CD1c-positive myeloid dendritic cell (primary cell): ENCODE measurements at regions not wholly inside any gene's neighbourhood (a gene's known extent, or its start where the extent isn't known, plus 50 kb on each side); places are given as distances from the start of the nearest gene placed in this dataset.

Experiments used
- DNase-seq: peaks from one replicate; pipeline ENCODE4 v3.0.0-alpha.2; 2016; ENCODE audit errors: extremely low spot score

DNA sequence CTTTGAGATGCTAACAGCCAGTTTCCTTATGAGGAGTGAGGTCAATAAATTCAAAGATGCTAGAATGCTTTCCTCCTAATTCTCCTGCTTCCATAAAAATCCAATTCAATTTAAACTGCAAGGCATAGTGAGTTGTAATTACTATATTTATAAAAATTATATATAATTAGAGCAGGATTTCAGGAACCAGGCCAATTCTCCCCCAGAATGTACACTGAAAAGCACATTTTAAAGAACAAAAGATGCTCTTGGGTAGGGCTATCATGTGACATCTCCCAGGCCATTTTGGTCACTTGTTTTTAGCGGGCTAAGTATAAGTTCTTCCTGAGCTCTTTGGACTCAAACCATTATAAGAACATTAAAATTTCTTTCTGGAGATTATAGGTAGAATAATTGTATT, 195.7 kb upstream of the KCNG1 start:
- no peak for DNase-seq

- no peak for DNase-seq
Measured at GRCh38 chr20:51217347-51218045, 194.6 kb upstream of the KCNG1 start.

DNA sequence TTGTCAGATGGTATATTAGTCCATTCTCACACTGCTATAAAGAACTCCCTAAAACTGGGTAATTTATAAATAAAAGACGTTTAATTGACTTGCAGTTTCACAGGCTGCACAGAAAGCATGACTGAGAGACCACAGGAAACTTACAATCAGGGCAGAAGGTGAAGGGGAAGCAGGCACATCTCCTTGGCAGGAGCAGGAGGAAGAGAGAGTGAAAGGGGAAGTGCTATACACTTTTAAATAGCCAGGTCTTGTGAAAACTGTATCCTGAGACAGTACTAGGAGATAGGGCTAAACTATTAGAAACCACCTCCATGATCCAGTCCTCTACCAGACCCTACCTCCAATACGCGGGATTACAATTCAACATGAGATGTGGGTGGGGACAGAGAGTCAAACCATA, 193.9 kb upstream of the KCNG1 start:
- DNase-seq: no peak

DNA sequence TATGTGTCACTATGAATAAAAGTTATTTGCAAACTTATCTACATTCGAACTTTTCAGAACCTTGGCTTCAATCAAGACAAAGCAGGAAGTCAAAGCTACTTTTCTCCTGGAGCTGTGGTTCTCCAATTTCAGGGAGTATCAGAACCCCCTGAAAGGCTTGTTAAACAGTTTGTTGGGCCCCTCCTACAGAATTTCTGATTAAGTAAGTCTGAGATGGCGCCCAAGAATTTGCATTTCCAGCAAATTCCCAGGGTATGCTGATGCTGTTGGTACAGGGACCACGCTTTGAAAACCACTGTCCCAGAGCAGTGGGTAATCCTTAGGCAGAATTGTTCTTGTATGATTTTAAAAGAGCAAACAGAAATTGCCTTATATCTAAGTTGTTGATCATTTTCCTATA, 189.9 kb upstream of the KCNG1 start:
- no peak for DNase-seq

- no peak for DNase-seq
Measured at GRCh38 chr20:51211191-51211590, 188.3 kb upstream of the KCNG1 start.

DNA sequence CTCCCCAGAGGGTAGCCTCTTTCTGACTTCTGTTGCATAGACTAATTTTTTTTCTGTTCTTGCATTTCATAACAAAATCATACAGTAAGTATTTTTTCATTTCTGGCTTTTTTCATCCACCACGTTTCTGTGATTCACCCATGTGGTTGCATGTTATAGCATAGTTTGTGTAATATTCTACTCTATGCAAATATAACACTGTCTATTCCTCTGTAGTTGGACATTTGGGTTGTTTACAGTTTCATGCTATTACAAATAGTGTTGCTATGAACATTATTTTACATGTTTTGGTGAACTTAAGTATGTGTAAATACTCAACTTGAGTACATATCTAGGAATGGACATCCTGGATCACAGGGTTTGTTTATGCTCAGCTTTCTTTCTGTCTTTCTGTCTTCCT, 187.2 kb upstream of the KCNG1 start:
- no peak for DNase-seq

DNA sequence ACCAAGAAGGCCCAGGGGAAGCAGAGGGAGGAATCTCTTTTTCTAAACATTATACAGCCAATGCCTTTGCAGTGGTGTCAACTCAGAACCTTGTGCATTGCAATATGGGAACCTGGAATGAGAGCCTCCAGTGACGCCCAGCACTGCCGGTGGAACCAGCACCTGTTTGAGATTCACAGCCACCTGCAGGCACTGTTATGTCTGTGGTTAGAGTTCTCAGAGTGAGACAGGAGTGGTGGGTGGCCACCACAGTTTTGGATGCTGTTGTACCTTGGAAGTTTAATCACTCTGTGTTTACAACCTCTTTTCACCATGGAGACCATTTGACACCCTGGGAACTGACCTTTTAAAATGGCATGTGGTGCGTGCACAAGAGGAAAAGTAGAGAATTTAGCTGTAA, 185.3 kb upstream of the KCNG1 start:
- DNase-seq: no peak

GRCh38 chr20:51206032-51206662, 183.2 kb upstream of the KCNG1 start:
- DNase-seq: no peak

DNA sequence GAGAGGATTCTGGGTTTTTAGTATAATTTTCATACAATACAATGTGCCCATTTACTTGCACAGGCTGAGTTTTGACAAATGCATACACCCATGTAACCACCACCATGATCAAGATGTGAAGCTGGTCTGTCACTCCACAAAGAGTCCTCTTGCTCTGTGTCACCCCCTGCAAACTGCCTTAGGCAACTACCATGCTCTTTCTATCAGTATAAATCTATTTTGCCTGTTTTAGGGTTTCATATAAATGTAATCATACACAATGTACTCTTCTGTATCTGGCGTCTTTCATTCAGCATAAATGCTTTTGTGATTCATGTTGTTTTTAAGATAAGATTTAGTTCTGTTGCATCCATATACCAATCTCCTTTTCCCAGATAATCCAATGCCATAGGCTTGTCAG, 181.9 kb upstream of the KCNG1 start:
- no peak for DNase-seq

DNA sequence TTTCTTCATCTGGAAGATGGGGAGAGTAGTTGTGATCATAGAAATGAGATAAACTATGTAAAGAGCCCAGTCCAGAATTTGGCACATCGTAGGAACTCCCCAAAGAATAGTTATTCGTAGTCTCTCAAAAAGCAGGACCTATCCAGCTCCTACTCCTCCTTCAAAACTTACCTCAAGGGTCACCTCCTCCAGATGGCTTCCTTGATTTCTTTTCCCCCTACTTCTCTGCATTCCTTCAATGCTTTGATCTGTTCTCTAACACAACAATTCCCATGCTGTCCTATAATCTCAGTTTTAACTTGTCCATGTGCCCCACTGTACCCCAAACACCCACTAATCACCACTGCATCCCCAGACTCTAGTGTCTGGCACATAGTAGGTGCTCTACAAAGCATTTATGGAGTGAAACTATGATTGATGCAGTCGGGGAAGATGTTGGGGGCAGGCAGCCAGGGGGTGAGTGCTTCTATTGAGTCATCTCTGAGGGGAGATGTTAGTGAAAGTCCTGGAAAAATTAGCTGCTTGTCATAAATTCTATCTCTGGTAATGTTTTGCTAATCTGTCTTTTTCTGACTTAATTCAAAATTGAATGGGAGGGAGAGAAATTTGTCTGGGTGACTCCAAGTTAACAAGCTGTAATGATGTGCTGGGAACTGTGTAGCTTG, 181.3 kb upstream of the KCNG1 start:
- DNase-seq: no peak

GRCh38 chr20:51202304-51202703, 179.4 kb upstream of the KCNG1 start:
- no peak for DNase-seq

DNA sequence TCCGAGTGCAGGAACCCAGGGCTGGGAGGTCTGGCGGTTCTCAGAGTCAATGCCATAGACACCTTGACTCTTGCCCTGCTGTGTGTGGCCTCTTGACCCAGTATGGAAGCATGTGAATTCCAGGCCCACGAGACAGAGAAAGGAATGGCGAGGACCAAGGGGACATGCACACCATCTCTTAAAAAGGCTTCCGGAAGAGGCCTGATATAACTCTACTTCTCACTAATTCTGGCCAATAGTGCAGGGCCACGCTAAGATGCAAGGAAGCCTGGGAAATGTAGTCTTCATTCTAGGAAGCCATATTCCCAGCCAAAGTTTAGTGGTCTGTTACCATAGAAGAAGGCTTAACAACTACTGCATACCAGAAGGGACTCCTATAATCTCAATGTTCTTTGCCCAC, 177.0 kb upstream of the KCNG1 start:
- DNase-seq: no peak

DNA sequence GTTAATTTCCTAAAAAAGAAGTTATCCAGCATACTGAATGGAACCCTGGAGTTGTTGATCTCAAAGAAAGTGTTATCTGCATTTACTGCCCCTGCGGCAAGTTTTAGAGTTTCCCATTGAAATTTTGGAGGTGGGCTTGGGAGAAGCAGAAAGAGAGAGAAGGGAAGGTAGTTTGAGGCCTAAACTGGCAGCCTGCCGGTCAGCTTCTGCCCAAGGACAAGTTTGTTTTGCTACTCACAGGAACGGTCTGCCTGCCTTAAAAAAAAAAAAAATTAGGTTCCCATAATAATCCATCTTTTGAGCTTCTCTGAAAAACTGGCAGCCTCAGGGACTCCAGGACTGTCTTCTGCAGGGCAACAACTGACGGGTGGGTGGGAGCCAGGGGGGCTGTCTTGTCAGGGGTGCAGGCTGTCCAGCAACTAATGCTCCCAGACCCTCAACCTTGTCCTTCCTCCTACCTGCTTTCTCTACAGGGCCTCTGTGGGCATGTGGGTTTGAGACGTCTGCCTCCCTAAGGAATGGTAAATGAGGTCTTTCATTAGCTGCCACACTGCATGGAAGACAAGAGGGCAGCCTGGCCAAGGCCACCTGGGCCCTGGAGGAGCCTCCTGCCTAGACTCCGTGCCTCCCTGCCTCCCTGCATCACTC, 176.1 kb upstream of the KCNG1 start:
- DNase-seq: no peak

GRCh38 chr20:51198238-51198637, 175.3 kb upstream of the KCNG1 start:
- no peak for DNase-seq

DNA sequence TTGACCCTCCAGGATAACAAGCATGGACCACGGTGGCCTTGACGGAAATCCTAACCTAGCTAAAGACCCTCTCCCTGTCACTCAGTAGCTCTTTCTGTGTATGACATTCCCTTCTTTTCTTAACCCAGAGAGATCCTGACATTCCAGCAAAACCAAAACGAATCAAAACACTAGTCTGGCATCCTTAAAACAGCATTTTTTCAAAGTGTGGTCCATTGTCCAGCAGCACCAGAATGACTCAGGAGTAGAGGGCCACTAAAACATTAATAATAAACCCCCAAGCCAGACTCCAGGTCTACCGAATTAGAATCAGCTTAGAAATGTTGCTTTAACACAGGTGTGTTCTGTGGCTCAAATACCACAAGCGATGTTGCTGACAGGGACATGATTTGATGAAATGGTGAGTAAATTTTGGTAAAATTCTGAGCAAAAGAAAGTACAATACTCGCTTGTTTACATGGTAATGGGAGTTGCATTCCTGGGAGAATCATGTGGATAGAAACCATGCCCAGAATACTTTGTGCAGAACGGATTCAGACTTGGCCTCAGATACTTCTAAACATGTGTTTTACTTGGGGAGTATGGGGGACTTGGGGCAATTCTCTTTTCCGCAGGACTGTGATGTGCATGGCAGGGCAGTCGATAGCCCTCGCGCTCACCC, 174.2 kb upstream of the KCNG1 start:
- no peak for DNase-seq

GRCh38 chr20:51195990-51196389, 173.1 kb upstream of the KCNG1 start:
- DNase-seq: no peak

- DNase-seq: no peak
Measured at GRCh38 chr20:51195419-51195901, 172.6 kb upstream of the KCNG1 start.

GRCh38 chr20:51193066-51193772, 170.3 kb upstream of the KCNG1 start:
- DNase-seq: no peak

- DNase-seq: no peak
Measured at GRCh38 chr20:51190783-51191180, 167.9 kb upstream of the KCNG1 start.

DNA sequence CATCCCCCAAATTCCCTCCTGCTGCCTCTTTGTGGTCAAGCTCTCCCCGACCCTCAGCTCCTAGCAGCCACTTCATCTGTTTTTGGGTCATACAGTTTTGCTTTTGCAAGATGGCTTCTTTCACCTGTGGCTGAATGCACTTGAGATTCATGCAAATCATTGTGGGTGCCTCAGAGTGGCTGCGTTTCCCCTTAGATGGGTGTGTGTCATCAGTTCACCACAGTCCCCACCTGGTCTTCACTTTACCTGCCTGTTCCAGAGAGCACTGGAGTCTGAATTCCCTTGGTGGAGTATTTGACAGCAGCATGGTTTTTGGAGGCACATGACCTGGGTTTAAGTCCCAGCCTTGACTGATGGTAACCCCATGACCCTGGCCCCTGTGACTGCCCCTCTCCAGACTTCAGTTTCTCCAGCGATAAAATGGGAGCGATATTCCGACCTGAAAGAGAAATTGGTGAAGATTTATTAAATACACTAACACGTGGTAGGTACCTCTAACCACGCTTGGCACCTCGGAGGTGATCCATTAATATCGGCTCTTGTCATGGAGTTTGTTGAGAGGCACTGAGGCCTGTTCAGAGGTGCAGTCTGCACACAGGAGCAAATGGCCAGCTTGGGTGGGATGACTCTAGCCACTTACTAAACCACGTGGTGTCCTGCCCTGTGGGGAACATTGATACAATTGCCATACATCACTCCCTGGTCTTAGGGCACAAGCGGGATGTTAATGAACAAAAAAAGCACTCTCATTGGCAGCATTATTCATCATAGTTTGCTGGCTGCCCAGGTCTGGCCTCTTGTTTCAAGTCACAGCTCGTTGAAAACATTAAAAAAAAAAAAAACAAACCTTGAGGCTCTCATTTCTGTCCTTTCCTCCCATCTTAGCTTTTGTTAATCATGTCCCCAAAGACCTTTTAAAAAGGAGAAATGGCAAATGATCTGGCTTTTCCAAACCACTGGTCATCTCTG, 167.2 kb upstream of the KCNG1 start:
- no peak for DNase-seq
